ENCODE measurements at regions not wholly inside any gene's neighbourhood (a gene's known extent, or its start where the extent isn't known, plus 50 kb on each side); places are given as distances from the start of the nearest gene placed in this dataset.

GRCh38 chr4:188308142-188308541 lies 168.9 kb downstream of the TRIML1 start:
- TF ChIP-seq CTCF (IDR thresholded peaks at IDR 0.05; ENCODE audit: low read length) = no peak
- TF ChIP-seq EZH2 (optimal IDR thresholded peaks at IDR 0.05; ENCODE audit: low read depth, low read length) = no peak
- TF ChIP-seq EZH2phosphoT487 (IDR thresholded peaks at IDR 0.05; ENCODE audit: low read length) = no peak
